IMR-90 (cell line): ENCODE measurements at regions not wholly inside any gene's neighbourhood (a gene's known extent, or its start where the extent isn't known, plus 50 kb on each side); places are given as distances from the start of the nearest gene placed in this dataset.

Experiments
- ATAC-seq: fragments of 200-7000 bp; cut with Tn5 transposase; 2 replicates; pipeline ENCODE4 v1.9.1; 2020; ENCODE audit warnings: low read depth, mild to moderate bottlenecking, moderate library complexity
- BruUV-seq: library from RNA; stranded (reverse); fragments of 400-500 nt; replicated peaks from 2 replicates; lab custom pipeline; 2021; lab: Mats Ljungman, UMichigan
- CTCF ChIA-PET: fragments of 300-600 bp; formaldehyde crosslinking; extraction: SDS; loops from one replicate; lab custom pipeline; 2021; ENCODE audit warnings: antibody characterized with exemption; lab: Yijun Ruan, JAX
- POLR2A ChIA-PET: fragments of 300-600 bp; sonication (Branson Sonifier 250); formaldehyde crosslinking; loops from one replicate; lab custom pipeline; 2022; ENCODE audit warnings: antibody characterized with exemption; ENCODE audit not compliant: unreplicated experiment; lab: Charles Lee
- DNase-seq: peaks from one replicate; pipeline ENCODE4 v3.0.0; 2013
- H2AFZ ChIP-seq: replicated peaks from 2 replicates; pipeline ENCODE3; 2013; ENCODE audit warnings: low read length, mild to moderate bottlenecking; ENCODE audit not compliant: poor library complexity
- H2AK5ac ChIP-seq: 2 replicates; pipeline ENCODE4 v1.6.1; 2013; ENCODE audit warnings: low read depth, low read length, inconsistent platforms
- H2AK9ac ChIP-seq: replicated peaks from 2 replicates; pipeline ENCODE3; 2013; ENCODE audit warnings: mild to moderate bottlenecking, low read depth, low read length, moderate library complexity; ENCODE audit not compliant: poor library complexity
- H2BK120ac ChIP-seq: 2 replicates; pipeline ENCODE4 v1.6.1; 2013; ENCODE audit warnings: low read depth, low read length, inconsistent platforms
- H2BK15ac ChIP-seq: 3 replicates; pipeline ENCODE4 v1.6.1; 2013; ENCODE audit warnings: low read depth, low read length, inconsistent platforms
- H2BK20ac ChIP-seq: 2 replicates; pipeline ENCODE4 v1.6.1; 2013; ENCODE audit warnings: low read depth, mild to moderate bottlenecking, inconsistent platforms, low read length, moderate library complexity
- H2BK5ac ChIP-seq: 2 replicates; pipeline ENCODE4 v1.6.1; 2013; ENCODE audit warnings: mild to moderate bottlenecking, low read depth, low read length, inconsistent platforms; ENCODE audit not compliant: poor library complexity, severe bottlenecking
- H3K14ac ChIP-seq: replicated peaks from 2 replicates; pipeline ENCODE4 v1.6.1; 2013; ENCODE audit warnings: low read depth, low read length, inconsistent platforms
- H3K18ac ChIP-seq: 2 replicates; pipeline ENCODE4 v1.6.1; 2013; ENCODE audit warnings: low read depth, low read length, control low read depth
- H3K23ac ChIP-seq: 2 replicates; pipeline ENCODE4 v1.6.1; 2013; ENCODE audit warnings: low read depth, low read length, inconsistent platforms
- H3K27ac ChIP-seq: 2 replicates; pipeline ENCODE4 v1.5.1; 2013; ENCODE audit warnings: mild to moderate bottlenecking, control low read depth, low read length; ENCODE audit not compliant: insufficient read depth
- H3K27me3 ChIP-seq: 2 replicates; pipeline ENCODE4 v1.6.1; 2013; ENCODE audit warnings: low read length; ENCODE audit not compliant: control insufficient read depth, insufficient read depth
- H3K36me3 ChIP-seq: 2 replicates; pipeline ENCODE4 v1.6.1; 2013; ENCODE audit warnings: low read length, mixed read lengths; ENCODE audit not compliant: control insufficient read depth, insufficient read depth
- H3K4ac ChIP-seq: 2 replicates; pipeline ENCODE4 v1.6.1; 2013; ENCODE audit warnings: low read depth, low read length, inconsistent platforms
- H3K4me1 ChIP-seq: 2 replicates; pipeline ENCODE4 v1.6.1; 2013; ENCODE audit warnings: low read length, mixed read lengths; ENCODE audit not compliant: control insufficient read depth, insufficient read depth
- H3K4me2 ChIP-seq: 2 replicates; pipeline ENCODE4 v1.6.1; 2013; ENCODE audit warnings: low read depth, mild to moderate bottlenecking, control low read depth, low read length, moderate library complexity
- H3K4me3 ChIP-seq: 2 replicates; pipeline ENCODE4 v1.5.1; 2013; ENCODE audit warnings: low read depth, mild to moderate bottlenecking, control low read depth, low read length, moderate library complexity; ENCODE audit not compliant: insufficient read depth
- H3K56ac ChIP-seq: 2 replicates; pipeline ENCODE4 v1.6.1; 2013; ENCODE audit warnings: low read length, inconsistent platforms; ENCODE audit not compliant: insufficient read depth; ENCODE audit errors: extremely low read depth
- H3K79me1 ChIP-seq, 2 experiments: 2 replicates each; pipeline ENCODE4 v1.6.1; 2013; ENCODE audit warnings: low read length in 2 of 2, inconsistent platforms in 1 of 2, low read depth in 1 of 2
- H3K9ac ChIP-seq: 2 replicates; pipeline ENCODE4 v1.6.1; 2013; ENCODE audit warnings: low read depth, low read length, control low read depth
- H3K9me1 ChIP-seq: 2 replicates; pipeline ENCODE4 v1.6.1; 2013; ENCODE audit warnings: low read length, inconsistent platforms; ENCODE audit not compliant: insufficient read depth
- H3K9me3 ChIP-seq: 2 replicates; pipeline ENCODE4 v1.6.1; 2013; ENCODE audit warnings: low read length; ENCODE audit not compliant: control insufficient read depth, insufficient read depth
- H4K20me1 ChIP-seq: 2 replicates; pipeline ENCODE4 v1.6.1; 2013; ENCODE audit warnings: low read length, inconsistent platforms; ENCODE audit not compliant: insufficient read depth
- H4K5ac ChIP-seq: 2 replicates; pipeline ENCODE4 v1.6.1; 2013; ENCODE audit warnings: mild to moderate bottlenecking, low read depth, low read length, control low read depth
- H4K8ac ChIP-seq, 2 experiments: 2 replicates each; pipeline ENCODE4 v1.6.1; 2013; ENCODE audit warnings: low read depth in 2 of 2, low read length in 2 of 2, control low read depth in 1 of 2, inconsistent platforms in 1 of 2
- H4K91ac ChIP-seq: 2 replicates; pipeline ENCODE4 v1.6.1; 2013; ENCODE audit warnings: low read depth, low read length, inconsistent platforms; ENCODE audit not compliant: insufficient read depth
- FOS ChIP-seq: fragments of 150-350 bp; IDR thresholded peaks from 2 replicates; pipeline ENCODE4 v1.6.1; 2016; ENCODE audit warnings: low read depth, low read length
- MAZ ChIP-seq: IDR thresholded peaks from 2 replicates; pipeline ENCODE4 v1.6.1; 2012; ENCODE audit warnings: low read depth, mild to moderate bottlenecking, low read length, improper control_type of control experiment, moderate library complexity, borderline replicate concordance
- POLR2A ChIP-seq: IDR thresholded peaks from 2 replicates; pipeline ENCODE4 v1.6.1; 2012; ENCODE audit warnings: mild to moderate bottlenecking, low read depth, low read length
- RAD21 ChIP-seq: IDR thresholded peaks from 2 replicates; pipeline ENCODE4 v1.6.1; 2012; ENCODE audit warnings: low read length, improper control_type of control experiment
- RFX5 ChIP-seq: IDR thresholded peaks from 2 replicates; pipeline ENCODE4 v1.8.0; 2012; ENCODE audit warnings: low read depth, mild to moderate bottlenecking, low read length, moderate library complexity
- WGBS, 2 experiments: methylation state at CpG; one replicate each; pipeline versions ENCODE4 v1.1.5 to v1.1.7; 2013; ENCODE audit warnings: missing lambda C conversion rate in 2 of 2; ENCODE audit not compliant: insufficient read length in 1 of 2; ENCODE audit errors: extremely low coverage in 2 of 2; 5-methylcytosine and 5-hydroxymethylcytosine counted together
- dilution Hi-C: fragments of 300-500 bp; cut with HindIII; formaldehyde crosslinking; loops from one replicate; pipeline ENCODE4 v1.14.3; 2018; ENCODE audit warnings: low sequenced_read_pairs; ENCODE audit not compliant: unreplicated experiment
- in situ Hi-C: fragments of 300-500 bp; cut with MboI; formaldehyde crosslinking; loops from 3 replicates; pipeline ENCODE4 v1.14.3; 2019; ENCODE audit warnings: low sequenced_read_pairs, inconsistent platforms, mixed read lengths
- intact Hi-C: fragments of 100-400 bp; cut with micrococcal nuclease; formaldehyde crosslinking; loops from 2 replicates; pipeline ENCODE4 v1.10.0; 2022
- TF ChIP-seq, protein P1 (sequence below): conservative IDR thresholded peaks from 2 replicates; pipeline ENCODE4 v1.5.1; 2012; ENCODE audit warnings: mild to moderate bottlenecking, low read depth, low read length, improper control_type of control experiment
- TF ChIP-seq, protein P2 (sequence below): fragments of 150-350 bp; IDR thresholded peaks from 2 replicates; pipeline ENCODE4 v1.6.1; 2016; ENCODE audit warnings: low read depth, mild to moderate bottlenecking, low read length, moderate library complexity, borderline replicate concordance

DNA sequence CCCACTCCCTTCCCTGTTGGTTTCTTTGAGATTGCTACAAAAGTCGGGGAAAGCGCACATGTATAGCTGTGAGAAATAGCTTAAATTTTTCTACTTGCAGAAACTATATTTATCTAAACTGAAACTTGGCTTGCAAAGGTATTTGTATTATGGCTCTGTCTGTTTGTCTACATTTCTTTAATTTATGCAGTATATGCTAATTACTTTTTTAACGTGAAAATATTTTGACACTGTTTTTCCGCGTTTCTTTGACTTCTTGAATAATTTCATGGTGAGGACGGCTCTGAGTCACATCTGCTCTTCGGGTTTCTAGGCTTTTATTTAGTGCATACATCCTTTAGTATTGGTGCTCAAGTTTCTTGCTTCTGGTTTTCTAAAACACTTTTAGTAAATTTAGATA lies 182.1 kb upstream of the ZRANB2 start:
- Histone ChIP-seq H2AFZ (no peak overlapping the region), H4K20me1 (no peaks in the 10 kb centered on the region), H3K14ac (no peak overlapping the region), H3K4me2 (no peak overlapping the region), H3K23ac (no peak overlapping the region), H3K9me1 (no peaks in the 10 kb centered on the region), H2AK9ac (no peak overlapping the region), H3K56ac (no peak overlapping the region), H3K4me1 (no peaks in the 10 kb centered on the region), H3K18ac (no peak overlapping the region), H3K4ac (no peak overlapping the region), H3K27ac (no peak overlapping the region), H3K36me3 (no peaks in the 10 kb centered on the region), H4K8ac (no peak overlapping the region), H3K27me3 (no peaks in the 10 kb centered on the region), H2BK15ac (no peak overlapping the region), H3K9ac (no peak overlapping the region), H4K91ac (no peak overlapping the region), H2AK5ac (no peak overlapping the region), H2BK120ac (no peak overlapping the region), H2BK5ac (no peak overlapping the region), H3K79me1 (no peaks in the 10 kb centered on the region), H3K9me3 (no peaks in the 10 kb centered on the region), H3K4me3 (no peak overlapping the region), H2BK20ac (no peak overlapping the region), H4K5ac (no peak overlapping the region)
- CTCF ChIA-PET = interaction anchor here (0.7 kb wide), 1 partner anchor 17 kb away, joined by 3 read pairs; no protein-coding TSS in a partner anchor
- no peak for TF ChIP-seq POLR2A
- TF ChIP-seq, protein P1, sequence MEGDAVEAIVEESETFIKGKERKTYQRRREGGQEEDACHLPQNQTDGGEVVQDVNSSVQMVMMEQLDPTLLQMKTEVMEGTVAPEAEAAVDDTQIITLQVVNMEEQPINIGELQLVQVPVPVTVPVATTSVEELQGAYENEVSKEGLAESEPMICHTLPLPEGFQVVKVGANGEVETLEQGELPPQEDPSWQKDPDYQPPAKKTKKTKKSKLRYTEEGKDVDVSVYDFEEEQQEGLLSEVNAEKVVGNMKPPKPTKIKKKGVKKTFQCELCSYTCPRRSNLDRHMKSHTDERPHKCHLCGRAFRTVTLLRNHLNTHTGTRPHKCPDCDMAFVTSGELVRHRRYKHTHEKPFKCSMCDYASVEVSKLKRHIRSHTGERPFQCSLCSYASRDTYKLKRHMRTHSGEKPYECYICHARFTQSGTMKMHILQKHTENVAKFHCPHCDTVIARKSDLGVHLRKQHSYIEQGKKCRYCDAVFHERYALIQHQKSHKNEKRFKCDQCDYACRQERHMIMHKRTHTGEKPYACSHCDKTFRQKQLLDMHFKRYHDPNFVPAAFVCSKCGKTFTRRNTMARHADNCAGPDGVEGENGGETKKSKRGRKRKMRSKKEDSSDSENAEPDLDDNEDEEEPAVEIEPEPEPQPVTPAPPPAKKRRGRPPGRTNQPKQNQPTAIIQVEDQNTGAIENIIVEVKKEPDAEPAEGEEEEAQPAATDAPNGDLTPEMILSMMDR = no peak
- TF ChIP-seq RAD21 = no peak
- no peak for TF ChIP-seq MAZ
- TF ChIP-seq, protein P2, sequence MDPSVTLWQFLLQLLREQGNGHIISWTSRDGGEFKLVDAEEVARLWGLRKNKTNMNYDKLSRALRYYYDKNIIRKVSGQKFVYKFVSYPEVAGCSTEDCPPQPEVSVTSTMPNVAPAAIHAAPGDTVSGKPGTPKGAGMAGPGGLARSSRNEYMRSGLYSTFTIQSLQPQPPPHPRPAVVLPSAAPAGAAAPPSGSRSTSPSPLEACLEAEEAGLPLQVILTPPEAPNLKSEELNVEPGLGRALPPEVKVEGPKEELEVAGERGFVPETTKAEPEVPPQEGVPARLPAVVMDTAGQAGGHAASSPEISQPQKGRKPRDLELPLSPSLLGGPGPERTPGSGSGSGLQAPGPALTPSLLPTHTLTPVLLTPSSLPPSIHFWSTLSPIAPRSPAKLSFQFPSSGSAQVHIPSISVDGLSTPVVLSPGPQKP = no peak
- no peak for TF ChIP-seq FOS
- no peak for TF ChIP-seq RFX5
- no TSS peak for BruUV-seq
- intact Hi-C loops (no loop called here), in situ Hi-C loops (no loop called here), dilution Hi-C loops (no loop called here)
- POLR2A ChIA-PET = no interaction called here
- no CpG with 5 or more reads among the region's 7 CpGs for WGBS, 2 experiments
- no peak for ATAC-seq
- no peak for DNase-seq
